HK-2 (cell line): ENCODE measurements at regions not wholly inside any gene's neighbourhood (a gene's known extent, or its start where the extent isn't known, plus 50 kb on each side); places are given as distances from the start of the nearest gene placed in this dataset.

Experiments
- DNase-seq: peaks from one replicate; pipeline ENCODE4 v3.0.0-alpha.2; 2018; ENCODE audit not compliant: unreplicated experiment

DNA sequence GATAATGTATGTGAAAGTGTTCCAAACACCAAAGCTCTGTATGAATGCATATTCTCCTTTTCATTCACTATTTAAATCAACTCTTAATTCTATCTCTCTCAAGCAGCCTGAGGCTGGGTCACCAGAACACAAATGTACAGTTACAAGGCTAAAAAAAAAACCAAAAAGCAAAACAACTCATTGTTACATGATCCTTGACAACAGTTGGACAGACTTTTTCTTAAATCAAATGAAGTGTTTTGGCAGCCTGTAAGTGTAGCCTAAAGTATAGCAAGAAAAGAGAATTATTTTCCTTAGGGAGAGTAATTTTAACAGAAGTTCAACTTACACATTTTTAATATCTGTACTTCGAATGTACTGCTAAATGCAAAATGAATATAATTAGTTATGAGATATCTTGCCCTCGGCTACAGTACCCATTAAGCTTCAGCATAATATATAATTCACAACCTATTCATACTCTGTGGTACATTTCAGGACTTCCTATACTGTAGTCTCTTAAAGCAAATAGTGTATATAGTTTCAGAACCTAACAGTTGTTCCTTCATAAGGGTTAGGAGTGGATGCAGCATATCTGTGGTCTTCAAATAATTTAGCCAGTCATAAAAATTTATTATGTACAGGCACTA, 214.0 kb upstream of the BTG1 start:
- no peak for DNase-seq

DNA sequence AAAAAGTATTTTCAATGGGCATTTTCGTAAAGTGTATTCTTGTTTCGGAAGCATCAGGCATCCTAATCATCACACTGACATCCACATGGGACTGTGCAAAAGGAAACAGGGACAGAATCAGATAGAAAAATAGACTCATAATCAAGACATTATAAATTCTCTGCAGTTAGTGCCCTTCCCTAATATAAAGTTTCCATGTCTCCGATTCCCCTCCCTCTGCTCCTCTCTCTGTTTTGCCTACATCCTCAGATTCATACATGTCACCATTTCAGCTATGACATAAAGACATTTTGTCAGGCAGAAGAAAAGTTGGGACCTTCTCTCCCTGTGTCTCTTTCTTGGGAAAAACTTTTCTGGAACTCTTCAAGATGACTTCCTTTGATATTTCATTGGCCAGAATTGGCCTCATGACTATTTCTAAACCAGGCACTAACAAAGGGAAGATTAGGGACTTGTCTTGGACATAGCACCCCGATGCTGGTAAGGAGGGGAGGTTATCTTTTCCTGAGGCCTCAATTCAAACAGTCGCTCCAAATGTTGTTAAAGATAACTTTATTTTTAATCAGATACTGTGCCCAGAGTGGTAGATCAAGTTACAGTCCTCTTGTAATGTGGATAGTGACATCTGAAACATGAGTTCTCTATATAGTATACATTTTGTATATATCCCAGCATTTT, 212.1 kb upstream of the BTG1 start:
- no peak for DNase-seq

GRCh38 chr12:92356425-92356824, 210.8 kb upstream of the BTG1 start:
- no peak for DNase-seq

GRCh38 chr12:92349635-92350034, 204.0 kb upstream of the BTG1 start:
- no peak for DNase-seq

- no peak for DNase-seq
These were observed 196.9 kb upstream of the BTG1 start for GRCh38 chr12:92342574-92342973.

- DNase-seq, result no peak
These were observed 195.5 kb upstream of the BTG1 start for GRCh38 chr12:92341065-92341668.

- DNase-seq, result no peak
These were observed 194.9 kb upstream of the BTG1 start for GRCh38 chr12:92340441-92341064.

DNA sequence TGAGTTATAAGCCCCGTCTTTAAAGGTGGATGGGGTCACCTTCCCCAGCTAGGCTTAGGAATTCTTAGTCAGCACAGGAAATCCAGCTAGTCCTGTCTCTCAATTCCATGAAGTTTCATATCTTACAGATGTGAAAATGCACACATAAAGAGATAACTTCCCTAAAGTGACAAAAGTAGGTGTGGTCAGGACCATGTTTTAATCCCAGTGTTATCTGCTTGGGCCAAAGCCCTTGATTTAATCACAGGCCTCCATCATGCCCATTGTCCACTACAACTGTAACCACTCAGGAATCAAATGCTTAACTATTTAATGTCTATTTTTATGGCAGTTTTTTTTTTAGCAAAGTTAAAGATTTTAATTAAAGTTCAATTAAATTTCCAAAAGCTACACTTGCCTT, 194.4 kb upstream of the BTG1 start:
- DNase-seq, result no peak

DNA sequence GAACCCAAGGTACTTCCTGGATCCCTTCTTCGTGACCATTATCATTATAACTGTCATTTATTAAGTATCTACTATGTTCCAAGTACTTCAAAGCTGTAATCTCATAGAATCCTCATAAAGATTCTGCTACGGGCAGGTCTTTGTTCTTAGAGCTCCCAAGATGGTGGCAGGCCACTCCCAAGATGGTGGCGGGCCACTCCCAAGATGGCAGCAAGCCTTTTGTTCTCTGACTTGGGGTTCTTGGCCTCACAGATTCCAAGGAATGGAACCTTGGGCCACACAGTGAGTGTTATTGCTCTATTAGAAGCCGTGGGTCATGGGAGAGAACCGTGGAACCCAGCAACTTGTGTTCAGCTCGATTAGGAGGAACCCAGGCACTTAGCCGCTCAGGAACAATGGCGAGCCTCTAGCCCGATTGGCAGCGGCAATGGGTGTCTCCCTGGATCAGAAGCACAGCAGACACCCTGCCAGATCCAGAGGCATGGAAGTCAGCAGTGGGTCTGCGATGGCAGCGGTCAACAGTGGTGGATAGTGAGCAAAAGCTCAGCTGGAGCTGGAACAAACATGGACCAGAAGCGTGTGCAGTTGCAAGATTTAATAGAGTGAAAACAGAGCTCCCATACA, 193.7 kb upstream of the BTG1 start:
- no peak for DNase-seq

- no peak for DNase-seq
These were observed 193.0 kb upstream of the BTG1 start for GRCh38 chr12:92338671-92339070.

DNA sequence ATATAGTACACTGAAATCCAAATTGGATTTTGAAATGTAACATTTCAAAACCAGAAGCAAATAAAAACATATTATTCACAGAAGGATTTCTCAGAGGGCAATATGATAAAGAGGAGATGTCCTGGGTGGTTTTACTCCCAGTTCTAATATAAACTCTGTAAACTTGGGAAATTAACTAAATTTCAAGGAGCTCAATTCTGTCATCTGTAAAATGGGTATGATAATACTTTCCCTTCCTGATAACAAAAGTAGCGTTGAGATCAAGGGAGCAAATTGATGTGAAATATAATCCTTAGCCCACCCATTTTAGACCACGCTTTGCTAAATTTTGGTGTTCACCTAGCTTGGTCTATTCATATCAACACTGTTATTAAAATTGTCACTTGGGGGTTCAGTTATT, 192.5 kb upstream of the BTG1 start:
- no peak for DNase-seq

GRCh38 chr12:92337128-92337527, 191.5 kb upstream of the BTG1 start:
- DNase-seq, result no peak

GRCh38 chr12:92336641-92337040, 191.0 kb upstream of the BTG1 start:
- no peak for DNase-seq

GRCh38 chr12:92335831-92336230, 190.2 kb upstream of the BTG1 start:
- no peak for DNase-seq

- DNase-seq, result no peak
These were observed 188.9 kb upstream of the BTG1 start for GRCh38 chr12:92334552-92334951.

- DNase-seq, result no peak
These were observed 186.9 kb upstream of the BTG1 start for GRCh38 chr12:92332552-92332951.

GRCh38 chr12:92331383-92331782, 185.7 kb upstream of the BTG1 start:
- no peak for DNase-seq

- DNase-seq, result no peak
These were observed 185.0 kb upstream of the BTG1 start for GRCh38 chr12:92330654-92331053.

- no peak for DNase-seq
These were observed 181.2 kb upstream of the BTG1 start for GRCh38 chr12:92326877-92327276.

DNA sequence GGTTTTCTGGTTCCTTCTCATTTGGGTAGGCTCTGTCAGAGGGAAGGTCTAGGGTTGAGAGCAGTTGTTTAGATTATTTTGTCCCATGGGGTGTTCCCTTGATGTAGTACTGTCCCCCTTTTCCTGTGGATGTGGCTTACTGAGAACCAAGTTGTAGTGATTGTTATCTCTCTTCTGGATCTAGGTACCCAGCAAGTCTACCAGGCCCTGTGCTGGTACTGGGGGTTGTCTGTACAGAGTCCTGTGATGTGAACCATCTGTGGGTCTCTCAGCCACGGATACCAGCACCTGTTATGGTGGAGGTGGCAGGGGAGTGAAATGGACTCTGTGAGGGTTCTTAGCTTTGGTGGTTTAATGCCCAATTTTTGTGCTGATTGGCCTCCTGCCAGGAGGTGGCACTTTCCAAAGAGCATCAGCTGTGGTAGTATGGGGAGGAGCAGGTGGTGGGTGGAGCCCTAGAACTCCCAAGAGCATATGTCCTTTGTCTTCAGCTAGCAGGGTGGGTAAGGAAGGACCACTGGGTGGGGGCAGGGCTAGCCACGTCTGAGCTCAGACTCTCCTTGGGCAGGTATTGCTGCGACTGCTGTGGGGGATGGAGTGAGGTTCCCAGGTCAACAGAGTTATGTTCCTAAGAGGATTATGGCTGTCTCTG, 179.3 kb upstream of the BTG1 start:
- DNase-seq, result no peak

DNA sequence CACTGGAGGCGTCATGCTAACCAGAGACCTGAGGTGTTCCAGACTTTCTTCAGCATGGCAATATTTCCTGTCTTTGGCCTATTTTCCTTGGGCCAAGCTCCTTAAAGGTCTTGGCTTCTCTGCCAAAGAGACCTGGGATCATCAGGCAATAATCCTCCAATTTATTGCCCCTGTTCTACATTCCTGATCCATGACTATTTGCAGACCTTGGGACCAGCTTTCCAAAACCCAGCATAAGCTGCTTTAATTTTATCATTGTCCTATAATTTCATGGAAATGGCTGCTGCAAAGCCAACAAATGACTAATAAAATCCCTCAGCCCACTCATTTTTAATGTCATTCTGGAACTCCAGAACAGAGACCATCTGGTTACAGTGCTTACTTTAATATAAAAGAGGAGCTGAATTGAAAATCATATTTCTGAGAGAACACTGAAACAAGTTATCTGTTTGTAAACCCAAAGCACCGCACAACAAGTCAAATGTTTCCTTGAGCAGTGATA, 166.9 kb upstream of the BTG1 start:
- no peak for DNase-seq
